Hematopoietic multipotent progenitor cell (in vitro differentiated cells): ENCODE measurements at regions not wholly inside any gene's neighbourhood (a gene's known extent, or its start where the extent isn't known, plus 50 kb on each side); places are given as distances from the start of the nearest gene placed in this dataset.

Experiments
- DNase-seq, 3 donors: peaks; one replicate each; pipeline ENCODE4 v3.0.0-alpha.2; 2011 to 2015; ENCODE audit warnings: low read depth in 2 of 3, low spot score in 2 of 3

GRCh38 chr6:76706086-76706485, 633.6 kb upstream of the IMPG1 start:
- DNase-seq: no peak

DNA sequence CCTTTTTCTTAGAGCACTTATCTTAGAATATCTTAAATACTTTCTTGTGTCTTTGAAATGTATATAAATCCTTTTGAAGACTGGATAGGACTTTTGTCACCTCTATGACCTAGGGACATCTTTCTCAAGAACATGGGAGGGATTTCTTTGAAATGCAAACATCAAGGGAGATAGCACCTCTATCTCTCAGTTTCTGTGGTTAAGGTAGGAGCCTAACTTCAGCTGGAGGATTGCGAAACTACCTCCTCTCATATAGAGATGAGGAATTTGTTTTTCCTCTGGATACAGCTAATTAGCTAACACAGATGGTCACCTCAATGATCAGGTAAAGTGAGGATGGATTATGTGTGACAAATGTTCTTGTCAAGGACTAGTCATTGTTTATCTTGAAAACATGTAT, 631.3 kb upstream of the IMPG1 start:
- DNase-seq: no peak

- no peak for DNase-seq
Measured at GRCh38 chr6:76703285-76703684, 630.8 kb upstream of the IMPG1 start.

DNA sequence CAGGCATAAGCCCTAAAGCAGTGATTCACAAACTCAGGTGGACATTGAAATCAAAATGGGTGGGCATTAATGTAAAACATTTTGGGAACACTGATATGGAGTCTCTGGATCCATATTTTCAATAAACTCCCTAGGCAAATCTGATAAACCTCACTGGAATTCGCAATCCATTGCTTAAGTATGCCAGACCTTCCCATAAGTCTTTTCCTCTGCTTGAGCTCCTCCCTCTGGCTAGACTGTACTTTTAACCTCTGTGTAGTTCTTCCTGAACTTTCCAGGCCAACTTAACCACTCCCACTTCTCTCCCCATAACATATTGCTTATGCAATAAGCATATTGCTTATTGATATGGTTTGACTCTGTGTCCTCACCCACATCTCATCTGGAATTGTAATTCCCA, 629.7 kb upstream of the IMPG1 start:
- DNase-seq: no peak

GRCh38 chr6:76701610-76702009, 629.1 kb upstream of the IMPG1 start:
- no peak for DNase-seq

GRCh38 chr6:76697585-76697984, 625.1 kb upstream of the IMPG1 start:
- DNase-seq: peak in 1 of 3 donors; percentile 1

DNA sequence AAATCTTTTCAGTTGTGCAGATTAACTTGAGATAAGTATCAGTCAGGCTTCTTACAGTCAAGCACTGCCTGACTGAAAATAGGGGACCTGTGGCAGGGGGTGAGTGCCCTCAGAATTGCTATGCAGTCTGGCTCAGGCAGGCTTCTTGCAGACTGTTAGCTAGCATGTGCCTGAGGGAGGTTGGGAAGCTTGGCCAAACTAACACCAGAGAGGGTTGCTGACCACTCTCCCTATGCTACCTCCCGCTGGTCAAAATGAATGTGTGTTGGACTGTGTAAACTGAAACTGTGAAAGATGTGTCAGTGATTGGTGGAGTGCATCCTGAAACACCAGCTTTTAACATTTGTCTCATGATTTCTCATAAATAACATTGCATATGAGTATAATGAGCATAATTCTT, 622.3 kb upstream of the IMPG1 start:
- peak in 1 of 3 donors; percentile 8 for DNase-seq

DNA sequence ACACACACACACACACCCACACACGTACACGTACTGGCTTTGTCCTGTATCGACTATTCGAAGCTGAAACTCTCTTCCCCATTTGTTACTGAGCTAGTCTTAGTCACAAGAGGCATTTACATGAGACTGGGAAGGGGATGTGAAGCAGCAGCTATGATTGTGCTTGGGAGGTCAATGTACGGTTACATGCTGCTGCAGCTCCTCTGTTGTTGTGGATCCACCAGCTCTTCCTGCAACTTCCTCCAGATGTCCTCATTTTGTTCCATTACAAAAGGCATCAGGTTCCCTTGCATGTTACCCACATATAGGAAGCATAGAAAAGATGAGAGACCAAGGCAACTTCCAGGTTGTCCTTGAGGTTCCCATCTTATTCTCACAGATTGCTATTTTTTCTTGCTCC, 612.4 kb upstream of the IMPG1 start:
- DNase-seq: no peak

DNA sequence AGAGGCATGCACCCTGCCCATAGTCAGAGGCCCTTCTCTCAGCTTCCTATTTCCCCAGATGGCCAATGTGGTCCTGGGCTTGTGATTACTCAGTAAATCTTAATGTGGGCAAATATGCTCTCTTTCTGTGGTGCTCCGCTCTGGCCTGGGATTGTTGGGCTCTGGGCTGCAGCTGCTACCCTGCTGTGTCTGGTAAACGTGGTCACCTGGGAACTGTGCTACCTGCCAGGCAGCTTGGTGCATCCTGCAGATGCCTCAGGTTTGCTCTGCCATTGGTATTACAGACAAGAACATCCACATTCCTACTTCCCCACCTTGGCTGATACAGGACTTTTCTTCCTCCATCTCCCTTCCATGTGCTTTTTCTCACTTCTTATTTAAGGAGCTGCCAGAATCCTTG, 611.5 kb upstream of the IMPG1 start:
- DNase-seq: no peak

GRCh38 chr6:76682842-76683241, 610.4 kb upstream of the IMPG1 start:
- peak in 1 of 3 donors; percentile 41 for DNase-seq

GRCh38 chr6:76681781-76682180, 609.3 kb upstream of the IMPG1 start:
- no peak for DNase-seq

GRCh38 chr6:76677017-76677416, 604.6 kb upstream of the IMPG1 start:
- no peak for DNase-seq

- no peak for DNase-seq
Measured at GRCh38 chr6:76671751-76672150, 599.3 kb upstream of the IMPG1 start.

DNA sequence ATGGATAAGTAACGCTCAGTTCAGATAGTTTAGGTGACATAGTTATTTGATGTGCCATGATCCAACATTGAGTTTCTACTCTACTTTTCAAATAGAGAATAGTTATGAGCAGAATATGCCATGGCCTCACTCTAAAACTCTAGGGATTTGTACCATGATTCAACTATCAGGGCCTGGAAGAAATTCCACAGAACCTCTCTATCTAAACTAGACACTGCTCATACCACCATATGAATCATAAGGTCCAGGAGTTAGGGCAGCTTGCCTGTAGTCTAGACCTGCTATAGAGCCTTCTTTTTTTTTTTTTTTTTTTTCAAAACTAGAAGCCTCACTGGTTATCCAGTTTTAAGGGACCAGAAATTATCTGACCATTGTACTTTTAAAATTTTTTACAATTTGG, 571.8 kb upstream of the IMPG1 start:
- DNase-seq: no peak

DNA sequence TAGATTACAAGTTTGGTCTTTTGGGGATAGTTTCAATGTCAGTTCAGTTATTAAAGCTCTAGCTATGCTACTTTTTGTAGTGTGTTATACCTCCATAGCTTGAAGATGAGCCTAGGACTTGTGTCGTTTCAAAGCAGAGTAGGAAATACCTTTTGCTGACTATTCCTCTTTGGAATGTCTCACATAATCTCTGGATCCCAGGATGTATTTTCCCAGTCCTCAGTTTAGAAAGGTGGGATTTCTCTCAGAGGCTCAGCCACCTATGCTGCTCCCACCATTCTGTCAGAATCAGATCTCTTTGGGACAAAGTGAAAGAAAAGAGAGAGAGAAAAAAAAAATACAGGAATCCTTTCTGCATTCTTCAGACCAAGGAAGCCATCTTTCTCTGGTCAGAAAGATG, 567.5 kb upstream of the IMPG1 start:
- no peak for DNase-seq

GRCh38 chr6:76634695-76635094, 562.2 kb upstream of the IMPG1 start:
- no peak for DNase-seq

DNA sequence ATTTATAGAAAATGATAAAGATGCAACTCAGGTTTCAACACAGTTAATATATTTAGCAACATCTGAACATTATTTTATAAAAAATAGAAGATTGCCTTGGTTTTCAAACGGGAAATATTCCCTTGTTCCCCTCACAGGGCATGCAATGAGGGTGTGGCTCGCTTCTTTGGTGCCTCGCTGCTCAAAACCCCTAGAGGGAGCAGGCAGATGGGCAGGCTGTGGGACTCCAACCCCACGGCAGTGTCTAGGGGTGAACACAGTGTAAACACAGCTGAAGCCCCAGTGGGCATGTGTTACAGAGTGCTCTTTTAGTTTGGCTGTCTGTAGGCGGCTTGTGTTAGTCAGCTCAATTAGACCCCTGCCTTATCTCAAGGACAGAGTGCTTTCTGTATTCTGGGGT, 560.8 kb upstream of the IMPG1 start:
- no peak for DNase-seq

DNA sequence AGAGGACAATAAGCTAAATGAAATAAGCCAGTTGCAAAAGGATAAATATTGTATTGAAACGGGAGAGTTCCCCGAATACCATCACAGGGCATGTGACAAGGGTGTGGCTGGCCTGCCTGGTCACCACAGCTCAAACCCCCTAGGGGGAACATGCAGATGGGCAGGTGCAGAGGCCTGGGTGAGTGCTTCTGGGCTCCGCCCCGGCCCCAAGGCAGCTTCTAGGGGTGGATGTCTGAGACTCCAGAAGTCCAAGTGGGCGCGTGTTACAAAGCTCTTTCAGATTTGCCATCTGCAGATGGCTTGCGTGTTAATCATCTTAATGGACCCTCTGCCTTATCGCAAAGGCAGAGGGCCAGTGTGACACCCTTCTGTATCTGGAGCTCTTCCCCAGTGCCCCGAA, 559.2 kb upstream of the IMPG1 start:
- DNase-seq: no peak

GRCh38 chr6:76615395-76615794, 542.9 kb upstream of the IMPG1 start:
- DNase-seq: no peak

GRCh38 chr6:76612954-76613353, 540.5 kb upstream of the IMPG1 start:
- no peak for DNase-seq

DNA sequence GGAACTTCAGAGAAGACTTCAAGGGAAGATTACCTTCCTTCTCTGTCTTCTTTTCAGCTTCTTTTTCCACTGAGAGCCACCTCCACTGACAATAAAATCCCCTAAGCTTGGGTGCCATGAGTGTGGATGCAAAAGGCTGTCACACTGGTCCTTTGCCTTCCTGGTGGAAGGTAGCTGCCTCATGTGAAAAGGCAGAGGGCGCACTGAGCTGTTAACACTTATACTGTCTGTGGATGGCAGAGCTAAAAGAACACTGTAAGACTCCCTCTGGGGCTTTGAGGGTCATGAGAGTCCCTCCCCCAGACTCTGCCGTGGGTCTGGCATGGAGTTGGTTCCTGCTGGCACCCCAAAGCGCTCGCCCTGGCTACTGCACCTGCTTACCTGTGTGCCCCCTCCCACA, 536.7 kb upstream of the IMPG1 start:
- DNase-seq: no peak

- DNase-seq: no peak
Measured at GRCh38 chr6:76594109-76594508, 521.6 kb upstream of the IMPG1 start.

DNA sequence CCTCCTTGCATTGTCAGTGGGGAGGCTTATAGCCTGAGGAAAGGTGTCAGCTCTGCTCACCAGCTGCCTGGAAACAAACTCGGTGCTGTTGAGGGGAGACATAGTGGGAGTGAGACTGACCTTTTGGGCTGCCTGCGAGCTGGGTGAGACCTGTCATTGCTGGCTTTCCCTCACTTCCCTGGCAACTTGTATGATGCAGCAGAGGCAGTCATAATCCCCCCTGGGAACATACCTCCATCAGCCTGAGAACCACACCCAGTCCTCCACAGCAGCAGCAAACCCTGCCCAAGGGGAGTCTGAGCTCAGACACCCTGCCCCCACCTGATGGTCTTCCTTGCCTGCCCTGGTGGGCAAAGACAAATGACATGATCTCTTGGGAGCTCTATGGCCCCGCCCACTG, 521.2 kb upstream of the IMPG1 start:
- DNase-seq: no peak

GRCh38 chr6:76592566-76592965, 520.1 kb upstream of the IMPG1 start:
- DNase-seq: no peak
